IMR-90 (cell line): ENCODE measurements at regions not wholly inside any gene's neighbourhood (a gene's known extent, or its start where the extent isn't known, plus 50 kb on each side); places are given as distances from the start of the nearest gene placed in this dataset.

Experiments used
- ATAC-seq: fragments of 200-7000 bp; cut with Tn5 transposase; 2 replicates; pipeline ENCODE4 v1.9.1; 2020; ENCODE audit warnings: low read depth, mild to moderate bottlenecking, moderate library complexity
- BruUV-seq: library from RNA; stranded (reverse); fragments of 400-500 nt; replicated peaks from 2 replicates; lab custom pipeline; 2021; lab: Mats Ljungman, UMichigan
- CTCF ChIA-PET: fragments of 300-600 bp; formaldehyde crosslinking; extraction: SDS; loops from one replicate; lab custom pipeline; 2021; ENCODE audit warnings: antibody characterized with exemption; lab: Yijun Ruan, JAX
- POLR2A ChIA-PET: fragments of 300-600 bp; sonication (Branson Sonifier 250); formaldehyde crosslinking; loops from one replicate; lab custom pipeline; 2022; ENCODE audit warnings: antibody characterized with exemption; ENCODE audit not compliant: unreplicated experiment; lab: Charles Lee
- DNase-seq: peaks from one replicate; pipeline ENCODE4 v3.0.0; 2013
- H2AFZ ChIP-seq: replicated peaks from 2 replicates; pipeline ENCODE3; 2013; ENCODE audit warnings: low read length, mild to moderate bottlenecking; ENCODE audit not compliant: poor library complexity
- H2AK5ac ChIP-seq: 2 replicates; pipeline ENCODE4 v1.6.1; 2013; ENCODE audit warnings: low read depth, low read length, inconsistent platforms
- H2AK9ac ChIP-seq: replicated peaks from 2 replicates; pipeline ENCODE3; 2013; ENCODE audit warnings: mild to moderate bottlenecking, low read depth, low read length, moderate library complexity; ENCODE audit not compliant: poor library complexity
- H2BK120ac ChIP-seq: 2 replicates; pipeline ENCODE4 v1.6.1; 2013; ENCODE audit warnings: low read depth, low read length, inconsistent platforms
- H2BK15ac ChIP-seq: 3 replicates; pipeline ENCODE4 v1.6.1; 2013; ENCODE audit warnings: low read depth, low read length, inconsistent platforms
- H2BK20ac ChIP-seq: 2 replicates; pipeline ENCODE4 v1.6.1; 2013; ENCODE audit warnings: low read depth, mild to moderate bottlenecking, inconsistent platforms, low read length, moderate library complexity
- H2BK5ac ChIP-seq: 2 replicates; pipeline ENCODE4 v1.6.1; 2013; ENCODE audit warnings: mild to moderate bottlenecking, low read depth, low read length, inconsistent platforms; ENCODE audit not compliant: poor library complexity, severe bottlenecking
- H3K14ac ChIP-seq: replicated peaks from 2 replicates; pipeline ENCODE4 v1.6.1; 2013; ENCODE audit warnings: low read depth, low read length, inconsistent platforms
- H3K18ac ChIP-seq: 2 replicates; pipeline ENCODE4 v1.6.1; 2013; ENCODE audit warnings: low read depth, low read length, control low read depth
- H3K23ac ChIP-seq: 2 replicates; pipeline ENCODE4 v1.6.1; 2013; ENCODE audit warnings: low read depth, low read length, inconsistent platforms
- H3K27ac ChIP-seq: 2 replicates; pipeline ENCODE4 v1.5.1; 2013; ENCODE audit warnings: mild to moderate bottlenecking, control low read depth, low read length; ENCODE audit not compliant: insufficient read depth
- H3K27me3 ChIP-seq: 2 replicates; pipeline ENCODE4 v1.6.1; 2013; ENCODE audit warnings: low read length; ENCODE audit not compliant: control insufficient read depth, insufficient read depth
- H3K36me3 ChIP-seq: 2 replicates; pipeline ENCODE4 v1.6.1; 2013; ENCODE audit warnings: low read length, mixed read lengths; ENCODE audit not compliant: control insufficient read depth, insufficient read depth
- H3K4ac ChIP-seq: 2 replicates; pipeline ENCODE4 v1.6.1; 2013; ENCODE audit warnings: low read depth, low read length, inconsistent platforms
- H3K4me1 ChIP-seq: 2 replicates; pipeline ENCODE4 v1.6.1; 2013; ENCODE audit warnings: low read length, mixed read lengths; ENCODE audit not compliant: control insufficient read depth, insufficient read depth
- H3K4me2 ChIP-seq: 2 replicates; pipeline ENCODE4 v1.6.1; 2013; ENCODE audit warnings: low read depth, mild to moderate bottlenecking, control low read depth, low read length, moderate library complexity
- H3K4me3 ChIP-seq: 2 replicates; pipeline ENCODE4 v1.5.1; 2013; ENCODE audit warnings: low read depth, mild to moderate bottlenecking, control low read depth, low read length, moderate library complexity; ENCODE audit not compliant: insufficient read depth
- H3K56ac ChIP-seq: 2 replicates; pipeline ENCODE4 v1.6.1; 2013; ENCODE audit warnings: low read length, inconsistent platforms; ENCODE audit not compliant: insufficient read depth; ENCODE audit errors: extremely low read depth
- H3K79me1 ChIP-seq, 2 experiments: 2 replicates each; pipeline ENCODE4 v1.6.1; 2013; ENCODE audit warnings: low read length in 2 of 2, inconsistent platforms in 1 of 2, low read depth in 1 of 2
- H3K9ac ChIP-seq: 2 replicates; pipeline ENCODE4 v1.6.1; 2013; ENCODE audit warnings: low read depth, low read length, control low read depth
- H3K9me1 ChIP-seq: 2 replicates; pipeline ENCODE4 v1.6.1; 2013; ENCODE audit warnings: low read length, inconsistent platforms; ENCODE audit not compliant: insufficient read depth
- H3K9me3 ChIP-seq: 2 replicates; pipeline ENCODE4 v1.6.1; 2013; ENCODE audit warnings: low read length; ENCODE audit not compliant: control insufficient read depth, insufficient read depth
- H4K20me1 ChIP-seq: 2 replicates; pipeline ENCODE4 v1.6.1; 2013; ENCODE audit warnings: low read length, inconsistent platforms; ENCODE audit not compliant: insufficient read depth
- H4K5ac ChIP-seq: 2 replicates; pipeline ENCODE4 v1.6.1; 2013; ENCODE audit warnings: mild to moderate bottlenecking, low read depth, low read length, control low read depth
- H4K8ac ChIP-seq, 2 experiments: 2 replicates each; pipeline ENCODE4 v1.6.1; 2013; ENCODE audit warnings: low read depth in 2 of 2, low read length in 2 of 2, control low read depth in 1 of 2, inconsistent platforms in 1 of 2
- H4K91ac ChIP-seq: 2 replicates; pipeline ENCODE4 v1.6.1; 2013; ENCODE audit warnings: low read depth, low read length, inconsistent platforms; ENCODE audit not compliant: insufficient read depth
- BHLHE40 ChIP-seq: fragments of 150-350 bp; IDR thresholded peaks from 2 replicates; pipeline ENCODE4 v1.6.1; 2016; ENCODE audit warnings: mild to moderate bottlenecking, low read depth, low read length
- CEBPB ChIP-seq: IDR thresholded peaks from 2 replicates; pipeline ENCODE4 v1.6.1; 2012; ENCODE audit warnings: low read depth, low read length, improper control_type of control experiment
- RCOR1 ChIP-seq: IDR thresholded peaks from 2 replicates; pipeline ENCODE4 v1.6.1; 2012; ENCODE audit warnings: mild to moderate bottlenecking, low read length, improper control_type of control experiment; ENCODE audit not compliant: insufficient replicate concordance
- WGBS, 2 experiments: methylation state at CpG; one replicate each; pipeline versions ENCODE4 v1.1.5 to v1.1.7; 2013; ENCODE audit warnings: missing lambda C conversion rate in 2 of 2; ENCODE audit not compliant: insufficient read length in 1 of 2; ENCODE audit errors: extremely low coverage in 2 of 2; 5-methylcytosine and 5-hydroxymethylcytosine counted together
- dilution Hi-C: fragments of 300-500 bp; cut with HindIII; formaldehyde crosslinking; loops from one replicate; pipeline ENCODE4 v1.14.3; 2018; ENCODE audit warnings: low sequenced_read_pairs; ENCODE audit not compliant: unreplicated experiment
- in situ Hi-C: fragments of 300-500 bp; cut with MboI; formaldehyde crosslinking; loops from 3 replicates; pipeline ENCODE4 v1.14.3; 2019; ENCODE audit warnings: low sequenced_read_pairs, inconsistent platforms, mixed read lengths
- intact Hi-C: fragments of 100-400 bp; cut with micrococcal nuclease; formaldehyde crosslinking; loops from 2 replicates; pipeline ENCODE4 v1.10.0; 2022
- TF ChIP-seq, protein P1 (sequence below): fragments of 150-350 bp; IDR thresholded peaks from 2 replicates; pipeline ENCODE4 v1.6.1; 2017; ENCODE audit warnings: mild to moderate bottlenecking, antibody characterized with exemption, low read length, low read depth
- TF ChIP-seq, protein P2 (sequence below): fragments of 150-350 bp; IDR thresholded peaks from 2 replicates; pipeline ENCODE4 v1.6.1; 2016; ENCODE audit warnings: low read depth, mild to moderate bottlenecking, low read length, moderate library complexity, borderline replicate concordance

DNA sequence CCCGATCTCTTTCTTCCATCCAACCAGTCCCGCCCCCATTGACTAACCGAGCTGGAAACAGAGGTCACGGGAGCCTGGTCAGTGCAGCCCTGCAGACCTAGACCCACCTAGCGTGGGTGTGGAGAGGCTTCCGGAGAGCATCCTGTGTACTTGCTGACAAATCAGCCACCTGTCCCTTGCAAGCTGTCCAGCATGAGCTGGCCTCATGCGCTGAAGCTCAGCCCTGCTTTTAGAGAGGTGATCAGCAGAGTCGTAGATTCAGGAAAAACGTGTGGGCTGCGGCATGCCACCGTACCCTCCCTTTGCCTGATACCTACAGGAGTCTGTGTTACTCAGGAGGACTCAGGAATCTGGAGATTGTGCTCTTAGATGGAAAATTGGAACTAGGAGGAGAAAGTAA, 80.3 kb upstream of the UQCRFS1 start:
- TF ChIP-seq, protein P1, sequence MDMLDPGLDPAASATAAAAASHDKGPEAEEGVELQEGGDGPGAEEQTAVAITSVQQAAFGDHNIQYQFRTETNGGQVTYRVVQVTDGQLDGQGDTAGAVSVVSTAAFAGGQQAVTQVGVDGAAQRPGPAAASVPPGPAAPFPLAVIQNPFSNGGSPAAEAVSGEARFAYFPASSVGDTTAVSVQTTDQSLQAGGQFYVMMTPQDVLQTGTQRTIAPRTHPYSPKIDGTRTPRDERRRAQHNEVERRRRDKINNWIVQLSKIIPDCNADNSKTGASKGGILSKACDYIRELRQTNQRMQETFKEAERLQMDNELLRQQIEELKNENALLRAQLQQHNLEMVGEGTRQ: no peak
- TF ChIP-seq RCOR1 (no peak), CEBPB (no peak), BHLHE40 (no peak)
- TF ChIP-seq, protein P2, sequence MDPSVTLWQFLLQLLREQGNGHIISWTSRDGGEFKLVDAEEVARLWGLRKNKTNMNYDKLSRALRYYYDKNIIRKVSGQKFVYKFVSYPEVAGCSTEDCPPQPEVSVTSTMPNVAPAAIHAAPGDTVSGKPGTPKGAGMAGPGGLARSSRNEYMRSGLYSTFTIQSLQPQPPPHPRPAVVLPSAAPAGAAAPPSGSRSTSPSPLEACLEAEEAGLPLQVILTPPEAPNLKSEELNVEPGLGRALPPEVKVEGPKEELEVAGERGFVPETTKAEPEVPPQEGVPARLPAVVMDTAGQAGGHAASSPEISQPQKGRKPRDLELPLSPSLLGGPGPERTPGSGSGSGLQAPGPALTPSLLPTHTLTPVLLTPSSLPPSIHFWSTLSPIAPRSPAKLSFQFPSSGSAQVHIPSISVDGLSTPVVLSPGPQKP: no peak
- BruUV-seq: no TSS peak
- POLR2A ChIA-PET: no interaction called here
- H2AK9ac ChIP-seq: no peak overlapping the region
- H3K9me1 ChIP-seq: no peaks in the 10 kb centered on the region
- no peak overlapping the region for H3K23ac ChIP-seq
- in situ Hi-C loops (no loop called here), intact Hi-C loops (no loop called here), dilution Hi-C loops (no loop called here)
- H3K4me2 ChIP-seq: no peak overlapping the region
- no peak overlapping the region for H2BK15ac ChIP-seq
- no peak overlapping the region for H2BK120ac ChIP-seq
- H3K36me3 ChIP-seq: no peaks in the 10 kb centered on the region
- no peak overlapping the region for H3K4me3 ChIP-seq
- ATAC-seq (no peak), DNase-seq (no peak)
- H3K9ac ChIP-seq: no peak overlapping the region
- no peak overlapping the region for H4K91ac ChIP-seq
- H2AK5ac ChIP-seq: no peak overlapping the region
- no peak overlapping the region for H2BK20ac ChIP-seq
- H2BK5ac ChIP-seq: no peak overlapping the region
- H2AFZ ChIP-seq: no peak overlapping the region
- H4K20me1 ChIP-seq: no peaks in the 10 kb centered on the region
- WGBS, 2 experiments: no CpG with 5 or more reads among the region's 11 CpGs
- H3K18ac ChIP-seq: no peak overlapping the region
- H3K4me1 ChIP-seq: no peaks in the 10 kb centered on the region
- H3K14ac ChIP-seq: no peak overlapping the region
- no peak overlapping the region for H3K27ac ChIP-seq
- no peak overlapping the region for H4K8ac ChIP-seq
- no peak overlapping the region for H3K4ac ChIP-seq
- CTCF ChIA-PET: no interaction called here
- no peak overlapping the region for H3K56ac ChIP-seq
- no peaks in the 10 kb centered on the region for H3K27me3 ChIP-seq
- no peak overlapping the region for H4K5ac ChIP-seq
- H3K9me3 ChIP-seq: peaks cover 5% of the 10 kb centered on the region; the same call in 1 of the 2 replicates
- H3K79me1 ChIP-seq: no peaks in the 10 kb centered on the region
